Spleen (tissue), 11 donors: ENCODE measurements at regions not wholly inside any gene's neighbourhood (a gene's known extent, or its start where the extent isn't known, plus 50 kb on each side); places are given as distances from the start of the nearest gene placed in this dataset.

ENCODE experiments used
- DNase-seq: peaks from one replicate; pipeline ENCODE4 v3.0.0-alpha.2; 2020
- H3K27ac ChIP-seq, 8 donors: fragments of 200-600 bp; sonication (generic) in 7 of 8; 1 replicate in 4 of 8; 2 replicates in 4 of 8; pipeline versions ENCODE4 v1.5.0 to v1.8.0; 2016 to 2021; ENCODE audit warnings: inconsistent platforms in 4 of 8, mild to moderate bottlenecking in 4 of 8, moderate library complexity in 1 of 8
- H3K27me3 ChIP-seq, 7 donors: fragments of 200-600 bp; sonication (generic) in 6 of 7; replicated peaks in 1 of 7; 1 replicate in 4 of 7; 2 replicates in 3 of 7; pipeline versions ENCODE4 v1.5.0 to v1.8.0; 2016 to 2021; ENCODE audit warnings: inconsistent platforms in 3 of 7, mild to moderate bottlenecking in 1 of 7
- H3K36me3 ChIP-seq, 6 donors: fragments of 200-600 bp; sonication (generic) in 5 of 6; 1 replicate in 4 of 6; 2 replicates in 2 of 6; pipeline versions ENCODE4 v1.5.0 to v1.8.0; 2016 to 2021; ENCODE audit warnings: inconsistent platforms in 2 of 6
- H3K4me1 ChIP-seq, 6 donors: fragments of 200-600 bp; sonication (generic) in 5 of 6; 1 replicate in 3 of 6; 2 replicates in 3 of 6; pipeline versions ENCODE4 v1.5.0 to v1.8.0; 2016 to 2021; ENCODE audit warnings: inconsistent platforms in 3 of 6
- H3K4me3 ChIP-seq, 8 donors: fragments of 200-600 bp; sonication (generic) in 7 of 8; 1 replicate in 4 of 8; 2 replicates in 4 of 8; pipeline versions ENCODE4 v1.5.0 to v1.8.0; 2016 to 2021; ENCODE audit warnings: inconsistent platforms in 4 of 8, mild to moderate bottlenecking in 4 of 8, moderate library complexity in 2 of 8
- H3K9me3 ChIP-seq, 8 donors: fragments of 200-600 bp; sonication (generic) in 7 of 8; 1 replicate in 4 of 8; 2 replicates in 4 of 8; pipeline versions ENCODE4 v1.5.0 to v1.8.0; 2016 to 2021; ENCODE audit warnings: inconsistent platforms in 4 of 8
- CTCF ChIP-seq, 11 experiments: fragments of 200-600 bp in 7 of 11; fragments of 450-650 bp in 4 of 11; sonication (generic) in 4 of 11; IDR thresholded peaks in 8 of 11; conservative IDR thresholded peaks in 3 of 11; 1 replicate in 7 of 11; 2 replicates in 4 of 11; pipeline versions ENCODE4 v1.4.0 to v1.8.0; 2016 to 2021; ENCODE audit warnings: antibody characterized with exemption in 11 of 11, inconsistent platforms in 4 of 11, mild to moderate bottlenecking in 1 of 11
- POLR2A ChIP-seq, 3 donors: fragments of 450-650 bp; IDR thresholded peaks; one replicate each; pipeline ENCODE4 v1.5.1; 2017; ENCODE audit warnings: antibody characterized with exemption in 3 of 3, mild to moderate bottlenecking in 1 of 3
- POLR2AphosphoS5 ChIP-seq, 3 donors: sonication (generic); formaldehyde crosslinking; IDR thresholded peaks; one replicate each; pipeline ENCODE4 v1.5.1; 2017; ENCODE audit warnings: antibody characterized with exemption in 3 of 3
- WGBS, 5 donors: extraction: QIAGEN DNeasy Blood & Tissue Kit in 3 of 5; methylation state at CpG; one replicate each; pipeline versions ENCODE4 v1.1.5 to v1.1.7; 2013 to 2018; 5-methylcytosine and 5-hydroxymethylcytosine counted together
- intact Hi-C: fragments of 100-400 bp; cut with DNase I; formaldehyde crosslinking; loops from one replicate; pipeline ENCODE4 v1.15.0; 2023; ENCODE audit warnings: low total_unique reads
- donor health status: healthy with polysubstance abuse.
- donor health status: DM: no; HTN: no; CAD: no; lungs with moderate emphysema.
- donor health status: DM: no; HTN: no; CAD: no.
- donor health status: Bipolar disorder and iron deficiency.
- donor health status: healthy.
- donor health status: DM: no; HTN: no; CAD: no.
- donor health status: DM: yes; HTN: yes; CAD: no.

DNA sequence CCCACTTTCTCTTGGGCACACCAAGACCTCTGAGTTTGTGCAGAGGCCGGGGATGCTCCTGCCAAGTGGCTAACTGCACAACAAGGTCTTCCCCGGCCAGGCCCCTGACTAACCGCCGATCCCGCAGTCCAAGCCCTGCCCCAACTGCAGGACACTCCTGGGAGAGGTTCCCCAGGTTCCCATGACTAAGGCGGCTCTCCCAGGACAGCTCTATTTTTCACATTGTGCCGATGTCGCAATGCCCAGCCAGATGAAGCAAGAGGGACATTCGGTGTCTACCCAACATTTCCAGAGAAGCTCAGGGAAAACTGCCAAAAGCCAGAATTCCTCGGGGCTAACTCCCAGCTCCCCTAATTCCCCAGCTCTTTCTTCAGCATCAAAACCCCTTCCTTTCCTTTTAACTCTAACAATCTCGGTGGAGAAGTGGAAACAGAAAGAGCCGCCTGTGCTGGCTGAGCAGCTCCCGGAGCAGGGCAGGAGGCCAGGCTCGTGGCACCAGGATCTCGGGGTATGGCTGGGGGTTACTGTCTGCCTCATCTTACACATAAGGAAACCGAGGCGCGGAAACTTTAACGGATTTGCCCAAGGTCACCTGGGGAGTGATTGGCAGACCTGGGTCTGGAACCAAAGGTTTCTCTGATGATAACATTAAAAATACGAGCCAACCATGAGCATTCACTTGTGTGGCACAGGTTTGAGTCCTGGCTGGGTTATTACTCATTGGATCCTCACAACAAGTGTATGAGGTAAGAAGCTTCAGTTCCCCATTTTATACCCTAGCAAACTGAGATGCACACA lies 318.2 kb downstream of the BCL11B start:
- no peaks in the 10 kb centered on the region for H3K9me3 ChIP-seq
- no peaks in the 10 kb centered on the region for H3K36me3 ChIP-seq
- no peak for TF ChIP-seq CTCF (IDR thresholded peaks at IDR 0.05 in 8 of 11, conservative IDR thresholded peaks at IDR 0.05 in 3 of 11)
- no peak for TF ChIP-seq POLR2AphosphoS5 (IDR thresholded peaks at IDR 0.05)
- no peak for TF ChIP-seq POLR2A (IDR thresholded peaks at IDR 0.05)
- DNase-seq, result no peak
- no peaks in the 10 kb centered on the region for H3K27me3 ChIP-seq
- H3K4me1 ChIP-seq, result peaks cover 0 to 7% (median 0%) of the 10 kb centered on the region in 6 donors
- 77 to 87% (median 81%) methylated on average over 19 to 20 of the region's 20 CpGs for WGBS, 5 donors
- no peak overlapping the region for H3K4me3 ChIP-seq
- no peak overlapping the region for H3K27ac ChIP-seq
- intact Hi-C loops, result no loop called here

DNA sequence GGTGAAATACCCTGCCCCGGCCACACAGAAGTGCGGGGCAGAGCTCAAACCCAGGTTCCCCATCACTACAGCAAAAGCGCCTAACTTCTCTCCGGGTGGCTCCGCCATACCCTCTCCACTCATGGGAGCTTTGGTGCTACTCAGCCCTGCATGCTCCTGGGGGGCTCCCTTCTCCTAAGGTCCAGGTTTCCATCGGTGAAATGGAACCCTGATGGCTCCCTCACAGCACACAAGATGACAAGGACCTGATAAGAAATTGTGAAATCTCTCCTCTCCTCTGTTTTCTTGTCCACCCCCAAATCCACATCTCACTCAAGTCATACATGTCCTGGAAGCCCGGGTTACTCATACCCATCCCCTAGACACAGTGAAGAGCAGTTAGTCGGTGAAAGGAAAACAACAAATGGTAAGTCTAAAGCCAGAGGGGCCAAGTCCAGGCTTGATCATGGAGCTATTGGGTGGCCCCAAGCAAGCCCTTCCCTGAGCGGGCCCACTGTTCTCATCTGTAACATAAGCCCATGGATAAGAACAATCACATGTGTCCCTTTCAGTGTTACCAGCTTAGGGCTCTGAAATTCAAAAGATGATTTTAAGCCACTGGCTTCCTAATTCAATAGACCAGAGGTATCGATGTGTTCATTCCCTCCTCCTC lies 317.5 kb downstream of the BCL11B start:
- no peaks in the 10 kb centered on the region for H3K9me3 ChIP-seq
- no peaks in the 10 kb centered on the region for H3K27me3 ChIP-seq
- H3K36me3 ChIP-seq, result no peaks in the 10 kb centered on the region
- no peak for TF ChIP-seq CTCF (IDR thresholded peaks at IDR 0.05 in 8 of 11, conservative IDR thresholded peaks at IDR 0.05 in 3 of 11)
- TF ChIP-seq POLR2A (IDR thresholded peaks at IDR 0.05), result no peak
- TF ChIP-seq POLR2AphosphoS5 (IDR thresholded peaks at IDR 0.05), result no peak
- intact Hi-C loops, result no loop called here
- H3K27ac ChIP-seq, result no peak overlapping the region
- H3K4me3 ChIP-seq, result no peak overlapping the region
- peak; percentile 54 for DNase-seq
- 90 to 95% (median 92%) methylated on average over 10 of the region's 10 CpGs for WGBS, 5 donors
- peaks cover 0 to 4% (median 0%) of the 10 kb centered on the region in 6 donors for H3K4me1 ChIP-seq

- Histone ChIP-seq H3K4me3 (no peak overlapping the region), H3K36me3 (no peaks in the 10 kb centered on the region), H3K9me3 (no peaks in the 10 kb centered on the region), H3K27ac (no peak overlapping the region), H3K4me1 (no peaks in the 10 kb centered on the region), H3K27me3 (no peaks in the 10 kb centered on the region)
- WGBS, 5 donors, result 74 to 87% (median 76%) methylated on average over 9 of the region's 9 CpGs
- TF ChIP-seq POLR2A (IDR thresholded peaks at IDR 0.05), result no peak
- no peak for TF ChIP-seq POLR2AphosphoS5 (IDR thresholded peaks at IDR 0.05)
- no peak for TF ChIP-seq CTCF (IDR thresholded peaks at IDR 0.05 in 8 of 11, conservative IDR thresholded peaks at IDR 0.05 in 3 of 11)
- no peak for DNase-seq
- intact Hi-C loops, result no loop called here
Observed at GRCh38 chr14:98955036-98955740, 316.8 kb downstream of the BCL11B start.

DNA sequence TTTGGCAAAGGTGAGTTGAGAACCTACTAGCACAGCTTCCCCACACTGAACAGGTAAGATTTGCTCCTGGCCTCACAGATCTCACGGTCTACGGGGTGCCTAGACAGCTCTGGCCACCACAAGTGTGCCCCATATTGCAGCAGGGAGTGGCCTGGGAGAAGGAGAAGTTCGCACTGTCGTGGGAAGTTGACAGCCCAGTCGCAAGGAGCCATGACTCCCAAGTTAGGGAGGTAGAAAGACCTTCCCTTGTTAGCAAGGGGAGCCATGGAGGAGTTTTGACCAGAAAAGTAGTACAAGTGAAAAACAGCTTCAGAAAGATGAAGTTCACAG lies 316.3 kb downstream of the BCL11B start:
- Histone ChIP-seq H3K9me3 (no peaks in the 10 kb centered on the region), H3K27me3 (no peaks in the 10 kb centered on the region), H3K4me1 (no peaks in the 10 kb centered on the region), H3K27ac (no peak overlapping the region), H3K4me3 (no peak overlapping the region), H3K36me3 (no peaks in the 10 kb centered on the region)
- no peak for TF ChIP-seq POLR2AphosphoS5 (IDR thresholded peaks at IDR 0.05)
- TF ChIP-seq CTCF (IDR thresholded peaks at IDR 0.05 in 8 of 11, conservative IDR thresholded peaks at IDR 0.05 in 3 of 11), result no peak
- intact Hi-C loops, result no loop called here
- WGBS, 5 donors, result 66 to 83% (median 70%) methylated on average over 5 of the region's 5 CpGs
- no peak for DNase-seq
